LoVo (cell line): ENCODE measurements at regions not wholly inside any gene's neighbourhood (a gene's known extent, or its start where the extent isn't known, plus 50 kb on each side); places are given as distances from the start of the nearest gene placed in this dataset.
"Not testable (repeated sequence)": the region's sequence is repeated elsewhere in the genome, so short reads cannot be mapped to it uniquely, and the experiment has no call there.

Experiments
- DNase-seq: peaks from one replicate; pipeline ENCODE4 v3.0.0-alpha.2; 2016; ENCODE audit warnings: low spot score

DNA sequence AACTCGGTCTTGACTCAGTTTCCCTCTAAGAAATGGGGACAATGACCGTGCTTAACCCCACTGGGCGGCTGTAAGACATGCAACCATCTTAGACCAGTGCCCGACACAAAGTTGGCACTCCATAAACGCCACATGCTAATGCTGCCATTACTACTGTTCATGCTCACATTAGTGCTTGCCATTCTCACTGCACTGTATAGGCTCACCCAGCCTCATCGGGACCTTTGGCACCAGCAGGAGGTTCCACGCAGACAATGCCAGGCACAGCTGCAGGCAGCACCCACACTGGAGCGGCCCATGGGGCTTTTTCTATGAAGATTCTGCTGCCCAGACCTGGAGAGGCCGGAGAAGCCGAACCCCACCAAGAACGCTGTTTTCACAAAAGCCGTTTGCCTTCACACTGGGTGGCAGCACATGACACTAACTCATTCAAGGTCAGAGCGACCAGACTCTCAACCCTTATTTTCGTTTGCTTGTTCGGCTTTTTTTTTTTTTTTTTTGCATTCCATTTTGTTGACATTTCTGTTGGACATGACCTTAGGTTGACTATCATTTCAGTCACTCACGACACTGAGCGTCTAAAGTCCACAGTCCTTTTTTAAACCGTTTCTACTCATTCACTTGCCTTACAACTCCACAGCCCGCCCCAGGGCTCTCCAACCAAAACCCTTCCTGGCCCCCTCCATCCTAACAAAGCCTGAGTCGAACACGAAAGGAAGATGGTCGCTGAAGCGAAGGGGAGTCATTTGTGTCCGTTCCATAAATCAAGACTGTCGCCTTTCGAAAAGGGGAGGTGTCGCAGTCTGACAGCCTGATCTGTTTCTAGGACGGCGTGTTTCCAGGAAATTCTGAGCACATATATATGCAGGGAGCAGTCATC, 124.4 kb upstream of the RNF32 start:
- DNase-seq = no peak

DNA sequence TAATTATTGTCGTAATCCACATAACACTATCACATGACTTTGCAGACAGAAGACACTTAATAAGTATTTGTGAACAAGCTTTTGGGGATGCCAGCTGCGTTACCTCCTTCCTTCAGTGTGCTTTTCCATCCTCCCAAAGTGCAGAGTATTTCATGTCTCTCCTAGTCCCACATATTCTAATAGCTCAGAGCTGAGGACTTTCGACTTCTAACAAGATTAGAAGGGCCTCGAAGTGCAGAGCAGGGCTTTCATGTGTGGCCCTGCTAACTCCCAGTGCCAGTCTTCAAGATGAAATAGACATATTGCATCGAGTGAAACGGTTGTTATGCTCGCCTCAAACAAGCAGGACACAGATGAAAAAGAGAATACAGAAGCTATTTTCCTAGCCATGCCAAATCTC, 125.7 kb upstream of the RNF32 start:
- DNase-seq = no peak

DNA sequence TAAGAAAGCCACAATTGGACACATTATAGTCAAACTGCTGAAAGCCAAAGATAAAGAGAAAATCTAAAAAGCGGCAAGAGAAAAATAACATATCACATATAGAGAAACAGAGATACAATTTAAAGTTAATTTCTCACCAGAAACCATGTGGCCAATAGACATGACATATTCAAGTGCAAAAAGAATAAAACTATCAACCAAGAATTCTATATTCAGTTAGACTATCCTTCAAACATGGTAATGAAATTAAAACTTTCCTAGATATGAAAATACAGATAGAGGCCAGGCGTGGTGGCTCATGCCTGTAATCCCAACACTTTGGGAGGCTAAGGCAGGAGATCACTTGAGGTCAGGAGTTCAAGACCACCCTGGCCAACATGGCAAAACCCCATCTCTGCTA, 129.1 kb upstream of the RNF32 start:
- DNase-seq = no peak

DNA sequence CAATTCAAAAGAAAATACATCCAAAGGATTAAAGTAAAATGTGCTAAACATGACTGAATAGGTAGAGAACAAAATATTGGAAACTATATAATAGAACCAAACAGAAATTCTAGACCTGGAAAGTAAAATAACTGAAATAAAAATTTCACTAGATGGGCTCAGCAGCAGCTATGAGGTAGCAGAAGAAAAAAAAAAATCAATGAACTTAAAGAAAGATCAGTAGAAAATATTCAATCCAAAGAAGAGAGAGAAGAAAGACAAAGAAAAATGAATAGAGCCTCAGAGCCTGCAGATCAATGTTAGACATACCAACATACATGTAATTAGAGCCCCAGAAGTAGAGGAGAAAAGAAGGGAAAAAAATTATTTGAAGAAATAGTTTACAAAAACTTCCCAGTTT, 129.6 kb upstream of the RNF32 start:
- DNase-seq = no peak

DNA sequence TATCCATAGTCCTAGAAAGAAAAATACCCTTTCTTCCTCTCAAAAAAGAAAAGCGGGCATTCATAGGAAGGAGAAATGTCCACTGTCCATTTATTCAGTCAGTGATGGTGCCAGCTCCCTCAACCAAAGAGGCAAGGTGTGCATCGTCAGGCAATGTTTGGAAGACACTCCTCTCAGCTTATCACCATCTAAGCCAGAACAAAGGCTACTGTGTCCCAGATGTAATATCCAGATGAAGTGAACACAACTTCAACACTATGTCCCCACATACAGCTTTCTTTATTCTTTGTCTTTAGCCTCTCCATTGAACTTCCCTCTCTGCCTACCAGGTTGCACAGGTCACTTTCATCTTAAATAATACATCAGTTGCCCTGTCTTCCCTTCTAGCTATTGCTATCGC, 131.4 kb upstream of the RNF32 start:
- no peak for DNase-seq

DNA sequence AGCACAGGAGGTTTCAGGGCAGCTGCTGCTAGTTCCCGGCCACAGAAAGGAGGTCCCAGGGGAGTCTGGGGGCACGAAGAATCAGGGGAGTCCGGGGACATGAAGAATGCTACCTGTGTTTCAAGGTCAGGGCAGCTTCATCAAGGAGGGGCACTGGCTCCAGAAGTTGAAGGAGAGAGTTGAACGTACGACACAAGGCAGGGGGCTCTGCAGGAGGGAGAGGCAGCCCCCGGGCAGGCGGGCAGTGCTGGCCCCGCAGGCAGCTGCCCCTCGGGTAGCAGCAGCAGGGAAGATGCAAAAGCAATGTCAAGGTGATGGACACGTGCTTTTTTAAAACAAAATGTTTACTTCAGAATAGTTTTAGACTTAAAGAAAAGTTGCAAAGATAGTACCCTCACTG, 134.7 kb upstream of the RNF32 start:
- no peak for DNase-seq

DNA sequence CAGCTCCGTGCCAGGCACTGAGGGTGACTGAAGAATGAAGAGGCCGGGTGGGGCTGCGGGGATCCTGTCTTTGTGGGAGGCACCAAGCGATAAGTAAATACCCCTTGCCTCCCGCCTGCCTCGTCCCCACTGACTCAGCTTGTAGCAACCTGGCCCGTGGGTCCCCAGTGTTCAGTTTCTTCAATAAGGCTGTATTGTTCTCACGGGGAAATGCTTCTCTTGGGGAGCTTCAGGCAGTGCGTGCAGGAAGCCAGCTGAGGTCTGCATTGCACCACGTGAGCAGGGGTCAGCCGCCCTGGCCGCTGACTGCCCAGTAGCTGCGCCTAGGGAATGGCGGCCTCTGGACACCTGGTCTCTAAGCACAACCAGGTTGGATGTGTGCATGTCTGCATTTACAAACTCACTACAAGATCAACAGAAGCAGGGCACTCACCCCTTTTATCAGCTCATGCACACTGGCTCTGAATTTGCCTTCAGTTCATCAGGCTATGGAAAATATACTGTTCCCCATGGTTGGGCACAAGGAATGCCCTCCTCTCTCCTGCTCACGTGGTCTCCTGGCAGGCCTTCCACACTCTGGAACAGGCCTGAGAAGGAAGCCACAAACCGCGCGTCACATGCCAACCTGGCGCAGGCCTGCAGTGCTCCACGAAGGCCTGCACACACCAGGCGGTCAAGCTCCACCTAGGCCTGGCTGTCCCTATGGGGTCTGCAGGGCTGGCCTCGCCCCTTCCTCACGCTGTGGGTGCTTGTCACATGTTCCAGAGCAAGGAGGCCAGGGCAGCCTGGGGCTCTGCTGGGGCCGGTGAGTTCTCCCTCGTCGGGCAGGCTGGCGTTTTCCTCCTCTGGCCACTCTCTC, 135.7 kb upstream of the RNF32 start:
- DNase-seq = no peak

DNA sequence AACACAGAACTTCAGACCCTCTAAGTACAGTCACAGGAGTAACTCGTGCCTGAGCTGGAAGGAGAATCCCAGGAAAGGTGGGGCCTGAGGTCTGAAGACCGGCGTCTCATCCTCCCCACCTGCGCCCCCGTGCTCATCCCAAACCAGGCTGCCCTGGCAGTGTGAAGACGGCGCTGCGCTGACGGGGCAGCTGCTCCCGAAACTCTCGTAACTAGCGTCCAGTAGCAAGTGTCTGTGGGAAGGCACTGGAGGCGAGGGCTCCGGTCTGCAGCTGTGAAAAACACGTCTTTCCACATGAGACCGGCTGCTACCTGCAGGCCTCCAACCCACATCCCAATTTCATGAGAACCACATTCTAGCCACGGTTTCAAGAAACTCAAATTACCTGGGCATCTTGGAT, 136.6 kb upstream of the RNF32 start:
- DNase-seq = no peak

DNA sequence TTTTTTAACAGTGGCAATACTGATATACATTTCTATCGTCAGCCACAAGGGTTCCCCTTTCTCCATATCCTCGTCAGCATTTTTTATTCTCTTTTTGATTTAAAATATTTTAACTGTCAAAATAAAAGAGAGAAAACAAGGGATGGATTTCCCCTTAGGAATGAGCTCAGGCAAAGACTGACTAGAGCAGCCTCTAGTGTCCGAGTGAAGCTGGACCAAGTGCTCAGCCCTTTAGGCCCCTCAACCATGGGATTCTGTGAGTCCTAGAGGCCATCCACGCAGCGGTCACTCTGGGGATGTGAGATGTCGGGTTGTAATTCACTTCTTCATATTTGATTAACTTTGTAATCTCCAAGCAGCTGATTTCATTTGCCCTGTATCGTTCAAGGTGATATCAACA, 137.4 kb upstream of the RNF32 start:
- no peak for DNase-seq

DNA sequence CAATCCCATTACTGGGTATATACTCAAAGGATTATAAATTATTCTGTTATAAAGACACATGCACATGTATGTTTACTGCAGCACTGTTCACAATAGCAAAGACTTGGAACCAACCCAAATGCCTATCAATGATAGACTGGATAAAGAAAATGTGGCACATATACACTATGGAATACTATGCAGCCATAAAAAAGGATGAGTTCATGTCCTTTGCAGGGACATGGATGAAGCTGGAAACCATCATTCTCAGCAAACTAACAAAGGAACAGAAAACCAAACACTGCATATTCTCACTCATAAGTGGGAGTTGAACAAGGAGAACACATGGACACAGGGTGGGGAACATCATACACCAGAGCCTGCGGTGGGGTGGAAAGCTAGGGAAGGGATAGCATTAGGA, 138.8 kb upstream of the RNF32 start:
- DNase-seq = not testable (repeated sequence)

DNA sequence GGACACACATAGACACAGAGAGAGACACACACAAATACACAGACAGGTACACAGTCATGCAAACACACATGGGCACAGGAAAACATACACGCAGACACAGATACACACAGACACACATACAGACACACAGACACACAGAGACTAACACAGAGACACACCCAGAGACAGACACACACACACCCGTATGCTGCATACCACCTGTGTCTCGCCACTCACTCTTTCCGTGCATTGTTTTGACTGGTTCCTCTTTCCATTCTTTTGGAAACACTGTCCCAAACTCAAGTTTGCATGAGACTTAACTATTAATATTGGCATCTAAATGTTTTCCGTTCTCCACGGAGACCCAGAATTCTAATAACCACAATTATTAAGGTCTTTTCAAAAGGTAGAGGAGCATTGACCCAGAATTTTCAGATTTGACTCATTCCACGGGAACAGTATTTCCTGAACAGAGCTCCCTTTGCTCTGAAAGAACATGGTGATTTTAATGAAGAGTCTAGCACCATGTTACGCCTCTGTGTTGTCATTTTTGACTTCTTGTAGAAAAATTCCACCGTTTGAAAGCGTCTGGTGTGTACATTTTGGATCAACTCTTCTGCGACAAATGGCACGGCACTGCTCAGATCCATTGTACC, 141.2 kb upstream of the RNF32 start:
- no peak for DNase-seq

DNA sequence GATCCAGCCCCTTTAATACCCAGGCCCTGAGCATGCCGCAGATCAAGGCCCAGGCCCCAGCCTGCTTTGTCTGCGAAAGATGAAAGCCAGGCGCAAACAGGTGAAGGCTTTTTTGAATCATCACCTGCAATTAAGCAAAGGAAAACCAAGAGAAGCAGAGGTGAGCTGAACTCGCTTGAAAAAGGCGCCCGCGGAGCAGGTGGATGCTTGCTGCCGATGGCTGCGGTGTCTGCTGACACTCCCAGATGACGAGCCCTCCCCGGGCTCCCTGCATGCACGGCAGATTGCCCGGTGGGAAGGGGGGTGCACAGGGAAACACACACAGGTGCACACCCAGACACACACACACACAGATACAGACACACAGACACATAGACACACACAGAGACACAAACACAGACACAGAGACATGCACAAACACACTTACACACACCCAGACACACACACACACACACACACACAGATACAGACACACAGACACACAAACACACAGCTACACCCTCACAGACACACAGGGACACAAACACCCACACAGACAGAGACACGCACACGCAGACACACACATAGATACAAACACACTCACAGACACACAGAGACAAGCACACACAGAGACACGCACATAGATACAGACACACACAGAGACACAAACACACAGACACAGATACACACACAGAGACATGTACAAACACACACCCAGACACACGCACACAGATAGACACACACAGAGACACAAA, 142.6 kb upstream of the RNF32 start:
- no peak for DNase-seq

DNA sequence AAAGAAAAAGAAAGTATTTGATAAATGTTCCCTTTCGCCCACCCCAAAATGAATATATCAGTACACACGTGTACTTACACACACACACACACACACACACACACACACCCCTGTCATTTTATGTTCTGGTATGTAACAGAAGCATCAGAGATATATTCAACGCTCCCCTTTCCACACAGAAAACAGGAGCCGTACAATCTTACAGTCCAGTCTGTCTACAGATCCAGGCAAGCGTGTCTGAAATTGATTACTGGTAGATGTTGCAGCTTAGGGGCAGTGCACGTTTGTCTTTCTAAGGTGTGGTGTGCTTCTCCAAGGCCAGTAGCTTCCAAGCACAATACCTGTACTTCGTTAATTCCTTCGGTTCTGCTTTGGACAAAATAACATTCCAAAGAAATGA, 143.7 kb upstream of the RNF32 start:
- no peak for DNase-seq

DNA sequence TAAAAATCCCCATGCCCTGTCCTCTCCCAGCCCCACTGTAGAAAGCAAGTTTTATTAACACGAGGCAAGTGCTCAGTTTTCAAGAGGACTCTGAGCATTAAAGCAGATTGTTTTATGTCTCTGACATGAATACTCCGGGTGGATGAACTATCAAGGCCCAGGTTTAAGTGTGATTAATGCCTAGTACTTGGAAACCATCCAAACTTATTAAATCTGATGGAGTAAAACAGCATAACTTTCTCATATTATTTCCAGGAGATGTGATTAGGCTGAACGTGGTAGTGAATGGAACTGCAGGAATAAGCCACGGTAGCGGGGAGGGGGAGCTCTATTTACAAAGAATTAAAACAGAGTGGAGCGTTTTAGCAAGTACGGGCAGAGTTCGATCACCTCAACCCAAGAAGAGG, 144.2 kb upstream of the RNF32 start:
- DNase-seq = no peak

DNA sequence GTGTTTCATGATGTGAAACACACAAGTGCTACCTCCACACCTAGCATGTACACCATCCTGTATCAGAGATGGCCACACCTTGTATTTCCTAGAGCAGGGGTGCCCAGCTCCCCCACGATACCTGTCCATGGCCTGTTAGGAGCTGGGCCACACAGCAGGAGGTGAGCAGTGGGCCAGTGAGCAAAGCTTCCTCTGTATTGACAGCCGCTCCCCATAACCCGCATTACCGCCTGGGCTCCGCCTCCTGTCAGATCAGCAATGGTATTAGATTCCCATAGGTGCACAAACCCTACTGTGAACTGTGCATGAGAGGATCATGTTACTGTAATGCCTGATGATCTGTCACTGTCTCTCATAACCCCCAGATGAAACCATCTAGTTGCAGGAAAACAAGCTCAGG, 145.6 kb upstream of the RNF32 start:
- no peak for DNase-seq

DNA sequence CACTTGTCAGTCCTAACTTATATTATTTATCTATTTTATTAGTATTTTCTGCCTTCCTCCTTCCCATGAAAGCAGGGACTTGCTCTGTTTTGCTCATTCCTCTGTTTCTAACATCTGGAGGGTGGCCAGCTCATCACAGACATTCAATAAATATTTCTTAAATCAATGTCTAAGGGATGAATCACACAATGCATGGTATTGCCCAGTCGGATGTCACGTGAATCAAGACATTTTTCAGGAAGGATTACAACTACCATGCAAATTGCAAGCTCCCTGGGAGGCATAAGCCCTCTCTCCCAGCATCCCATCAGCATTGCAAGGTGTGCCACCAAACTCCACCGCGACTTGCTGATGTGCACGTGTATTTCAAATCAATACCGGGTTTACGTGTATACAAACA, 146.6 kb upstream of the RNF32 start:
- DNase-seq = no peak

DNA sequence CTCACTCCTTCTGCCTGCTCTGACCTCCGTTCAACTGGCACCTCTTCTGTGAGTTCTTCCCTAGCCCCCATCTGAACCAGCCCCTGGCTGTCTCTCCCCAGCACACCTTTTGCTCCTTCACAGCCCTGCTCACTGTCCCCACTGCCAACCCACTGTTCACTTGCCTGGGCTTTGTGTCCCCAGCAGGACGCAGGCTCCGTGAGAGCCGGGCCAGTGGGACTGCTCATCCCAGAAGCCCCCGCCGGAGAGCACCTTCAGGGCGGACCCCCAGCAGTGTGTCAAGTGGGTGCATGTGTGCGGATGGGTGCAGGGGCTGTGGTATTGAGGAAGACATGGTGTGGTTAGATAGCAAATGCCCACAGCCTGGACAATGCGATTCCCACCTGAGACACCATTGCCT, 148.4 kb upstream of the RNF32 start:
- no peak for DNase-seq

DNA sequence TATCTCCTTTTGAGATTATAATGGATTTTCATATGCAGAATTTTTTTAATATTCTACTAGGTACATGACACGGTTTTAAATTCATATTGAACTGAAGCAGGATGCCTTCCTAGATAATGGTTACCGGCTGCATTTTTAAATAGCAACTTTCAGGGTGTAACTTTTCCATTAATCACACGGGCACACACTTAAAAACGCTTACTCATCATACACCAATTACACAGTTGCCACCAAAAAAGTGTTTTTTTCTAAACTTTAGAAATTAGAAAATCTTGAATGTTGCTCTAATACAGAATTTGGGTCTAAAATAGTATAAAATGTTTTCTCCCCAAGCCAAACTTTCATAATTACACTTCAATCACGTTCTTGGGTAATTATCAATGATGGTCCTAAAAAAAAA, 149.1 kb upstream of the RNF32 start:
- DNase-seq = no peak

DNA sequence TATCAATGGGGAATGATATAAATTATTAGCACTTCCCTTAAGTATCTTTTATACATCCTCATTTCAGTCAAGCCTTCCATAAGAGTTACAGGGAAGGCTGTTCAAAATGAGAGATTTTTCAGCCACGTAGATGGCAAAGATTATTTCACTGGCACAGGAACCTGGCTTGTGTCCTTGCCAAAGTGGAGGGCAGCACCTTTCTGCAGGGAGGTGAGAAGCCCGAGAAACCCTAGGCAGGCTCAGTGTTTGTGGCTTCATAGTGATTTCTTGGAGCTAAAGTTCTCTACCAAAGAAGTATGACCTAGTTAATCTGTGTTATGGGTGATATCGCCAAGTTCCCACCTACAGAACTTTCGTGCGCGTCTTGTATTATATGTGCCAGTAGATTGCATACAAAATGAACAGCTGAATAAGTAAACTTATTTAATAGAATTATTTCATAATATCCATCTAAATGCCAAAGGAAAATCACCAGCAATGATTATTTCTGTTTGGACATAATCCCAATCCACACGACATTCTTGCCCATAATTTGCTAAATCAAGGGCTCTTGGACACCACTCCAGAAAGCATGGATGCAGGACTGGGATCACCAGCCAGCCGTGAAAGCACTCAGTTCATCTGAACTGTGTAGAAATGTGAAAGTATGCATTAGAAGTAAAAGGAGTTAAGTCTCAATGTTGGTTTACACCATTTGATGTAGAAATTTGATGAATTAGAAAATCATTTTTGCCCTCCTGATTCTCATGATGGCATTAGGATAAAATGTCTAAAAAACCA, 150.4 kb upstream of the RNF32 start:
- DNase-seq = no peak

DNA sequence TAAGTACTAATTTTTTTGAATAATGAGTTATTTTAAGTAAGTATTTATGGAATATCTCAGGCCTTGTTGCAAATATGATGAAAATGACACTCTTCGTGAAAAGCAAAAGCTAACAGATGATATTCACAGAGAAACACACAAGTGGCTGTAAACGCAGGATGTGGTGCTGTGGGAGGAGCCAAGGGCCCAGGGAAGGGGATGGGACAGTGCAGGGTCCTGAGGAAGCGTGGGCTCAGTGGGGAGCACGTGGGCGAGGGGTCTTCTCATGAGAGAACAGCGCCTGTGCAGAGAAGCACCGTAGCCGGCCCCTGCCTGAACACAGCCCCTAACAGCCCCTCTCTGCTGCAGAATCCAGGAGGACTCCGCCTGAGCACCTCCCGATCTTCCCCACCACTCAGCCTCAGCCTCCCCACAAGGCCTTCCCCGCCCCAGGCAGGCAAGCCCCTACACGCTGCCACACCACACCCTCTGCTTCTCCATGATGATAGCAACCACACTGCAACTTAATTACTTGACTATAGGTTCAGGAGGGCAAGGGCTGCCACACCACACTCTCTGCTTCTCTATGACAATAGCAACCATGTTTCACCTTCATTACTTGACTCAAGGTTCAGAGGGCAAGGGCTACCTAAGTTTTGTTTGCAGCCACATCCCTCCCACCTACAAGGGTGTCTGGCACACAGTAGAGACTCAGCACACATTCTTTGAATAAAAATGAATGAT, 152.6 kb upstream of the RNF32 start:
- no peak for DNase-seq

DNA sequence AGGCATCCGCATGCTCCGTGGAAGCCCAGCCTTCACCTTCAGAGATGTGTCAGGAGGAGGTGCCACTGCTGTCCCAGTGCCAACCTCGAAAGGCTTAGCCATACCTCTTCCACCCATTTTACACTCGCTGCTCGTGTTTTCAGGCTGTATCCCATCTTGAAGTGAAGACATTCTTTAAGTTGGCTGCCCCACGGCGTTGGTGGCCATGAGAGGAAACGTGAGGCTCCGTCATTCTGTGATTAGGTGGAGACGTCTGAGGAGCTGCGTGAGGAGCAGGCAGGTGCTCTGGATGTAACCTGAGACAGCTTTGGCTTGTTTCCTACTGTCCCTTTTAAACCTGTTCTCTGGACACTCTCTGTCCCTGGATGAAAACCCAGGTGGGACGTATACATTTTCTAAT, 159.9 kb upstream of the RNF32 start:
- DNase-seq = no peak
